Activated T-cell treated with anti-CD3 and anti-CD28 coated beads for 48 hours (primary cell): ENCODE measurements at regions not wholly inside any gene's neighbourhood (a gene's known extent, or its start where the extent isn't known, plus 50 kb on each side); places are given as distances from the start of the nearest gene placed in this dataset.
A peak's percentile ranks its signal among the peaks of the same experiment; 100 is the strongest.
"Not testable (repeated sequence)": the region's sequence is repeated elsewhere in the genome, so short reads cannot be mapped to it uniquely, and the experiment has no call there.

ENCODE experiments used
- DNase-seq: peaks from one replicate; pipeline ENCODE4 v3.0.0-alpha.2; 2020; ENCODE audit warnings: low read depth

DNA sequence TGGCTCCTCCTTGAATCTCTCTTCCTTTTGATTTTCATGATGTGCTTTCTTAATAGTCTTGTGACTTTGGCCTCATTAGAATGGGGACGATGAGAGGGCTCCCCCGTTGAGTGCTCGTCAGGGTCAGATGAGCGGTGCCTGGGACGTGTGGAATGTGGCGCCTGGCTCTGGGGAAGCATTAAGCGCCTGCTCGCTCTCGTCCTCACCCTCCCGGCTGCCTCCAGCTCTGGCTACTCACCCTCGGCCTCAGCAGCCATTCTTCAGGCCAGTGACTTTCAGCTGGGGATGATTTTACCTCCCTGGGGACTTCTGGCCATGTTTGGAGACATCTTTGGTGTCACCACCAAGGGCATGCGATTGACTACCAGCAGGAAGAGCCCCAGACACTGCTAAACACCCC, 69.7 kb downstream of the RPS6KA4 start:
- no peak for DNase-seq

DNA sequence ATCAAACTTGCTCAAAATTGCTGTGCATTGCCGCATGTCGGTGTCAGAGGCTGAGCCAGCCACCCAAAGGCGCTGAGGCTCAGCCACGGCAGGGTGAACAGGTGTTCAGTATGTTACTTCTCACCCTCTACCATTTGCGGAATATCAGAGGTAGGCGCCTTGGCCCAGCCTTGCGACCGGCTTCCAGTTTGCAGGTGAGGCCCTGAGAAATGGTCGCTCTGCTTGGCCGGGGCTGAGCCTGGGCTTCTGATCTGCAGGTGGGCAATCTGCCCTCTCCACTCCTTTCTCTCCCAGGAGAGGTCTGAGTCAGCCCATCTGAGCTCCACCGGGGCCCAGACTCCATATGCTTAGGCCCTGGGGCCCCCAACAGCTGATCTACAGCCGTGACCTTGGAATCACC, 71.0 kb downstream of the RPS6KA4 start:
- no peak for DNase-seq

GRCh38 chr11:64430645-64431044, 71.7 kb downstream of the RPS6KA4 start:
- no peak for DNase-seq

DNA sequence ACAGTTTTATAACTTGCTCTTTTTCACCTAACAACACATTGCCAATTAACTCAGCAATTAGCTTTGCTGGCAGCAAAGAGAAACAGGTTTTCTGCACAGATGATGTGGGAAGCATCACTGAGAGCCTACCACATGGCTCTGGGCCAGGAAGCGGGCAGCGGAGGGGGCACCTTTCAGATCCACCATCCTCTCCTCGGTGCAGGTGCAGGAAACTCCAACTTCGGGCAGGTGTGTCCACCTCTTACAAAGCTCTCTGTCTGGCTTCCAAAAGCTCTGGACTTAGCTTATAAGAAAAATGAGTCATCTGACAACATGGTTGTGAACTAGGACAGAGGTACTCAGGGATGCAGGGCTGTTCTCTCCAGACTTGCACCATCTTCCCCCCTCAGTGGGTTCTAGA, 77.0 kb downstream of the RPS6KA4 start:
- no peak for DNase-seq

DNA sequence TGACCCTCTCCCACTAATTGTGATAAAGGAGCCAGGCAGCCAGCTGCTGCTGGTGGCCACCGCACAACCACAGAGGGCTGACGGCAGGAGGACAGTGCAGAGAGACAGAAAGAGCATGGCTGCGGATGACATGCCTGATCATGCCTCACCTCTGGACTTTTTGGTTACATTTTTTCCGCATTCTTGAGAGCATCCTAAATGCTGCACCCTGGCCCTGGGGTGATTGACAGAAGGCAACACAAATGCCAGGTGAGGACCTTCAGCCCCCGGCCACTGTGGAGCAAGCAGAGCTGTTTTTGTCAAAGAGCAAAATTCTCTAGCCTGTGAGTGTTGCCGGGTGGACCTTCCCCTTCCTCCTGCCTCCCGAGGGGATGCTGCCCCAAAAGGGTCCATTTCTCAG, 78.5 kb downstream of the RPS6KA4 start:
- DNase-seq = no peak

DNA sequence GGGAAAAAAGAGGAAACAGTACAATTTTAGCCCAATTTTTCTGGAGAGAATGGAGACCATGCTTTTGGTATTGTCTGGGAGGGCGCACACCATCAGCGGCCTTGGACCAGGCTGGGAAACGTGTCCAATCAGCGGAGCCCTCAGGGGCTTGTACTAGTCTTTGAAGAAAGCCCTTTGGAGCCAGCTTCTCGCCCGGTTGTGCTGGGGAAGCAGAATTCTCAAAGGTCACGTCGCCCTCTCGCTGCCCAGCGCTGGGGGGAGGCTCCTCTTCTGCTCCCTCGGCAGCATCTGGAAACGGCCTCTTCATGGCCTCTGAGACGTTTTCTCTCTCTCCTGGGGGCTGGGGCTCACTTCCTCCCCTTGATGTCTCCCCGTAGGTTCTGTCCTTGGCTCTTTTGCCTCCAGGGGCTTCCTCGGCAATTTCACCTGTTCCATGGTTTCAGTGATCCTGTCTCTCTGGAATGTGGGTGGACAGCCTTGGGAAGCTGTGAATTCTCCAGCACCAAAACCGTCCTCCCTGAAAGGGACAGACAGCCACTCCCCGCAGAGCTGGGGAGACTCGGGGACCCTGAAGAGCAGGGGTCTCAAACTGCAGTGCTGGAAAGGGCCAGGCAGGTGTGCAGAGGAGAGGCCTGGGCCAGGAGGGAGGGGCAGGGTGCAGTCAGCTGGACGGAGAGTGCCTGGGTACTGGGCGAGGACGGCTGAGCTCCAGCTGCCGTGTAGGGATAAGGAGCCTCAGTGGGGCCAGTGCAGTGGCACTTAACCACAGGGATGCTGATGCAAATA, 80.2 kb downstream of the RPS6KA4 start:
- no peak for DNase-seq

DNA sequence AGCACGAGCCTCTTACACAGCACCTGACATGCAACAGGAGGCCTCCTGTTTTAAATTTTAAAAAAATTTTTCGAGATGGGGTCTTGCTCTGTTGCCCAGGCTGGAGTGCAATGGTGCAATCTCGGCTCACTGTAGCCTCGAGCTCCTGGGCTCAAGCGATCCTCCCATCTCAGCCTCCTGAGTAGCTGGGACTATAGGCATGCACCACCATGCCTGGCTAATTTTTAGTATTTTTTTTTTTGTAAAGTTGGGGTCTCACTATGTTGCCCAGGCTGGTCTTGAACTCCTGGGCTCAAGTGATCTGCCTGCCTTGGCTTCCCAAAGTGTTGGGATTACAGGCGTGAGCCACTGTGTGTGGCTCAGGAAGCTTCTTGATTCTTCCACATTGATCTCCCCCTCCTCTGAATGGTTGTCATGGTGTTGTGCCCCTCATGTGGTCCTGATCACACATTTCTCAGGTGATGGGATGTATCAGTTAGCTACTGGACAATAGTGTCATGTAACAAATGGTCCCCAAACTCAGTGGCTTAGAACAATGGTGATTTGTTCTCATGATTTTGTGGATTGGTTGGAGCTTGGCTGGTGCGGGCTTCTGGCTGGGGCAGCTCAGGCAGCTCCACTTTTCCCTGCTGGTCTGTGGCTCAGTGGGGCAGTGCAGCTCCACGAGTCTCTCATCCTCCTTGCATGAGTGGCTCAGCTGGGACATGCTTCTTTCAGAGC, 81.0 kb downstream of the RPS6KA4 start:
- DNase-seq = not testable (repeated sequence)

DNA sequence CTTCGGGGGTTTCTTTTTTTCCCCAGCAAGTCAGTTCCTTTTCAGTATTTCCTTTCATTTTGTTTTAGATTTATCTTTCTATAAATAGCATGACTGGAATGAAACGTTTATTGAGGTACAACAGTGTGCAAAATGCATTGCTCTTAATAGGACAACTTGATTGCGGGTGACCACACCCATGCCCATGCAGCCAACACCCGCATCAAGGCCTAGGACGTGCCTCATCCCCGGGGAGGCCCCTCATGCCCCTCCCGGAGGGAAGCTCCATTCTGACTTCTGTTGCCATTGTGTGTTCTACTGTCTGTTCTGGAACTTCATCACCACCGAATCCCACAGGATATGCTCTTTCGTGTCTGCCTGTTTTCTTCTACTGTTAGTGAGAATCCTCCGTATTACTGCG, 82.2 kb downstream of the RPS6KA4 start:
- DNase-seq = no peak

DNA sequence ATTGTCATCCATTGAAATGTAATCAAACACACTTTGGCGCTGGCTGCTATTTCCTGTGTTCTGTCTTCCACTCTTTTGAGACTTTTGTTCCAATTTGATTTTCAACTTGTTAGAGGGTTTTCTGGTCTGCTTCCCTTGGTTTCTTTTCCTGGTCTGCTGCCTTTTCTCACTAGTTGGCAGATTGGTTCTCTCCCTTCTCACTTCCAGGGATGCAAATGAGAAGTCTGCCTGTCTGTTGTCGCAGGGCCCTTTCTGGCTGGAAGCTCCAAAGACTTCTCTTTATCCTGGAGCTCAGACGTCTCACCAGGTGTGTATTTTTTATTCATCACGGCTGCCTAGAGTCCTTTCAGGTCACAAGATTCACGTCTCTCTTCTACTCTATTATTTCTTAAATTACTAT, 84.0 kb downstream of the RPS6KA4 start:
- DNase-seq = no peak

GRCh38 chr11:64444838-64445441, 86.0 kb downstream of the RPS6KA4 start:
- DNase-seq = no peak

DNA sequence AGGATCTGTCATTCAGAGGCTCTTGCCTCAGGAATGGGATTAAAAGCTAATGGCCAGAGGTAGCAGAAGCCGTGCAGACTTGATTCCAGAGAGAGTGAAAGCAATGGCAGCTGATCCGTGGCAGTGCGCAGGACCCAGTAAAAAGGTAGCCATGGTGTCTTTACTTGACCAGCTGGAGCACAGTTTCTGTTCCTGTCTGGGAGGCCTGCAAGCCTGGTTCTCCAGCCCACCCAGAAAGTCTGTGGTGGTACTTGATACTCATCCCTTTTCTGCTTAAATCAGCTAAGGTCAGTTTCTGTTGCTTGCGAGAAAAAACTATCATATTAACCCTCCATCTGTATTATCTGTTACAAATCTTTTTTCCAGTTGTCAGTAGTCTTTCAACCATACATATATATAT, 86.7 kb downstream of the RPS6KA4 start:
- DNase-seq = no peak

GRCh38 chr11:64447831-64448598, 89.1 kb downstream of the RPS6KA4 start:
- DNase-seq = no peak

- DNase-seq = peak; percentile 74
Measured at GRCh38 chr11:64448599-64449380, 89.8 kb downstream of the RPS6KA4 start.

DNA sequence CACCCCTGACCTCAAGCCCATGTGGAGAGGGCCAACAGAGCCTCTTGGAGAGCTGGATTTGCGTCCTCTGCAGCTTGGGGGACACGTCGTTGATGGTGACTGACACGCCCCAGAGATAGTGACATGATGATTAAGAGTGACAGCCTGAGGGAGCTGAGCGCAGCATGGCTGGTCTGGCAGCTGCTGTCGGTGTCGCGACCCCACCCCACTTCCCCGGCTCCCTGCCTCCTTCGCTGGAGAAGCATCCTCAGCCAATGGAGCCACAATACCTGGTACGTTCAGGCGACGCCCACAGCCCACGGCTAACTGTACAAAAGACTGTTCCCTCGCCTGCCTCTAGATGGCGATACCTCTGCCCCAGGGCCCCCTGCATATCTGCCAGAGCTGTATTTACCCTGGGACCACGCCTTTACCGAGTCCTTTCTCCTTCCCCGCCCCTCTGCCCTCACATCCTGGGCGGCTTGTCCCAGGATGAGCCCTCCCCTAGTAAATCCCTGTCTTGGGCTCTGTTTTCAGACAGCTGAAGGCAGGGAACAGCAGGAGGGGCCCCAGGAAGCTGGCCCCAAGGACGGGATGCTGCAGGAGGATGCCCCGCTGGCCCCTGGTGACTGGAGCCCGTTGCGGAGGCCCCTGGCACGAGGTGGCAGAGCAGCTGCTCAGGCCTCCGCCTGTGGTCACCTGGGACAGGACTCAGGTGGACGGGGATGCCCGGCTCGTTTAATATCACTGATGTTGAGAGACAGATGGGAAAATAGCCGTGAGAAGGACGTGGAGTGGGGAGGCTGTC, 90.6 kb downstream of the RPS6KA4 start:
- DNase-seq = peak; percentile 72

DNA sequence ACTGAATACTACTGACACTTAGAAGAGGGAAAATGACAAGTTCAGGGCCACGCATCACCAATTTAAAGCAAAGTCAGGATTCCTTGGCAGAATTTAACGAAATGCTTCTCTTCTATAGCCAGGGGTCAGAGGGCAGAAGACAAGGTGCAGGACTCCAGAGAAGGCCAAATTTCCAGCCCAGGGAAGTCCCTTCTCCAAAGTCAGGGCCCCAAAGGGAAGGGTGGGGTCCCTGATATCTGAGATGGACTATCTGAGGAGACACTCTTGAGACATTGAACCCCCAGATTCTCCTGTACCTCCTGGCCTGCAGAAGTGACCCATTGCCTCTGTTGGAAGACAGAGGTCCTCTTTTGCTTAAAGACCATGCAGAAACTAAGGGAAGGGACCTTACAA, 91.2 kb downstream of the RPS6KA4 start:
- DNase-seq = no peak

- no peak for DNase-seq
Measured at GRCh38 chr11:64451856-64452255, 92.9 kb downstream of the RPS6KA4 start.

DNA sequence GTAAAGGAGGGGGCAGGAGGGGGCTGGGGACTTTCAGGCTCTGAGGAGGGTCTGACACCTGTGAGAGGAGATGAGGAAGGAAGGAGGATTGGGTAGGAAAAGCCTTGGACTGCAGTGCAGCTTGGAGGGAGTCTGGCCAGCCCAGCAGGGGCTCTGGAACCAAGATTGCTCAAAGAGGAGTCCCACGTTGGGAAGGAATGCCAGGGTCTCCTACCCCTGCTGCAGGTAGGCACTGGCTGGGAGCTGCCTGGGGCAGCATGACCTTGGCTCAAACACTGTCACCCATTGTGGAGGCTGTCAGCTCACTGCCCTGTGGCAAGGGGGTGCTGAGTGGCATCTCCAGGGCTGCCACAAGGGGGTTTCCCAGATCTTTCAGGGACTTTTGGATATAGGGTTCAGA, 94.5 kb downstream of the RPS6KA4 start:
- DNase-seq = no peak

GRCh38 chr11:64455456-64456261, 96.7 kb downstream of the RPS6KA4 start:
- no peak for DNase-seq

DNA sequence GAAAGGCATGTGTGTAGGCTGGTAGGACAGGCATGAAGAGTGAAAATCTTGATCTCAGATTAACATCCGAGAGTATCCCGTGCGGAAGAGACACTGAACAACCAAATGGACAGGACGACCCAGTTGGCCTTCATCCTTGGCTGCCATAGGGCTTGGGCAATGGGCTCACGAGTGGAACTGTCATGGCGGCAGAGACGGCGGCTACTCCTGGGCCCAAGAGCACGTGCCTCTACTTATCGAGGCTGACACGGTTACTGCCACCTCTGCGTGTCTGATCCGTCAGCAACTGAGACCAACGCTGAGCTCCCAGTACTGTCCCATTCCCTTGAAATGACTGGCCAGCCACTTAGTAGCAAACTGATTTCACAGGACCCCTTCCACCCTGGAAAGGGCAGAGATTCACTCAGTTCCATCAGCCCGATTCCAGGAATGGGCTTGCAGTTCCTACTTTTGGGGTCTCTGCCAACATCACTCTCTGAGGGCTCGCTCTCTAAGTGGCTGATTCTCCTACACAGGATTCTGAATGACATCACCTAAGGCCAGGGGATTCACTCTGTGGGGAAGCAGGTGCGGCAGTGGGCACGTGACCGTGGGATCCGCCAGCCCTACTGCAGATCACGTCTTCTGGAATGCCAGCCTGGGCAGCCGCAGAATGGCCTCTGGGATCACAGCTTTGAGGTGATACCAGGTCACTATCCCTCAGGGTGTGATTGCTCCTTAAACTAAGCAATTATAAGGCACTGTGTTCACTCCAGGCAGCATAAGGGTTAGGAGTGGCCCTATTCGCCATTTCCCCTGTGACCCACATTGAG, 97.8 kb downstream of the RPS6KA4 start:
- no peak for DNase-seq
